ENCODE measurements at regions not wholly inside any gene's neighbourhood (a gene's known extent, or its start where the extent isn't known, plus 50 kb on each side); places are given as distances from the start of the nearest gene placed in this dataset.

GRCh38 chr5:110351430-110351829 lies 375.0 kb downstream of the TMEM232 start:
- Histone ChIP-seq H3K4me1 (ENCODE audit: control insufficient read depth, insufficient read depth, low read length) (no peaks in the 10 kb centered on the region), H2AFZ (ENCODE audit: control insufficient read depth, low read depth, low read length) (no peak overlapping the region), H3K9ac (ENCODE audit: control insufficient read depth, insufficient read depth, low read length) (no peak overlapping the region), H3K36me3 (ENCODE audit: control insufficient read depth in 2 of 2, insufficient read depth in 2 of 2, low read length in 1 of 2) (no peaks in the 10 kb centered on the region), H3K27ac (ENCODE audit: control insufficient read depth, insufficient read depth) (no peak overlapping the region), H3K4me2 (ENCODE audit: control insufficient read depth, insufficient read depth) (no peak overlapping the region), H3K79me2 (ENCODE audit: control insufficient read depth, insufficient read depth, low read length) (no peaks in the 10 kb centered on the region), H3K27me3 (replicated peaks in 1 of 2; ENCODE audit: control insufficient read depth in 2 of 2, insufficient read depth in 2 of 2, low read length in 1 of 2) (no peaks in the 10 kb centered on the region), H4K20me1 (ENCODE audit: control insufficient read depth, insufficient read depth) (no peaks in the 10 kb centered on the region), H3K9me3 (replicated peaks; ENCODE audit: control insufficient read depth, insufficient read depth, low read length) (no peaks in the 10 kb centered on the region), H3K4me3 (no peak overlapping the region)
- SMC1A ChIA-PET (ENCODE audit: uncharacterized antibody, unreplicated experiment) = no interaction called here
- DNase-seq (ENCODE audit: low read depth, low spot score) = no peak
- BruUV-seq (replicated peaks) = no TSS peak
- in situ Hi-C loops (cut with MboI) (no loop called here), intact Hi-C loops (cut with micrococcal nuclease; ENCODE audit: unreplicated experiment) (no loop called here)
- RAD21 ChIA-PET (ENCODE audit: unreplicated experiment) = no interaction called here
- FAIRE-seq = no peak
- POLR2A ChIA-PET = no interaction called here
- no peak for ATAC-seq
- no peak for TF ChIP-seq YY1 (IDR thresholded peaks at IDR 0.05; ENCODE audit: low read depth, low read length)
- CTCF ChIA-PET = no interaction called here

- CTCF ChIA-PET = no interaction called here
- RAD21 ChIA-PET (ENCODE audit: unreplicated experiment) = no interaction called here
- TF ChIP-seq RBBP5 (conservative IDR thresholded peaks at IDR 0.05) = no peak
- no peak for TF ChIP-seq TAF1 (IDR thresholded peaks at IDR 0.05; ENCODE audit: borderline replicate concordance, low read depth, low read length)
- TF ChIP-seq PBX3 (IDR thresholded peaks at IDR 0.05; ENCODE audit: insufficient replicate concordance, low read depth, low read length) = no peak
- no peak for TF ChIP-seq SUZ12 (IDR thresholded peaks at IDR 0.05; ENCODE audit: unreplicated experiment)
- no peak for TF ChIP-seq RB1 (IDR thresholded peaks at IDR 0.05; ENCODE audit: borderline replicate concordance)
- TF ChIP-seq MYC (IDR thresholded peaks at IDR 0.05; ENCODE audit: insufficient read depth, insufficient read length, insufficient replicate concordance, low read length, severe bottlenecking) = no peak
- TF ChIP-seq PRDM15 (CRISPR knock-in tag; IDR thresholded peaks at IDR 0.05) = no peak
Observed at GRCh38 chr5:110354311-110354710, 372.2 kb downstream of the TMEM232 start.

More at GRCh38 chr5:110354311-110354710, 372.2 kb downstream of the TMEM232 start:
- intact Hi-C loops (cut with micrococcal nuclease; ENCODE audit: unreplicated experiment) = no loop called here
- 18% methylated on average over 3 of the region's 3 CpGs for WGBS (ENCODE audit: insufficient coverage, insufficient replicate concordance, low lambda C conversion rate, missing lambda C conversion rate)
- ChIA-PET SMC1A (ENCODE audit: uncharacterized antibody, unreplicated experiment) (no interaction called here), POLR2A (no interaction called here)
- FAIRE-seq (no peak), ATAC-seq (no peak), DNase-seq (ENCODE audit: low read depth, low spot score) (no peak)
- Histone ChIP-seq H3K9ac (ENCODE audit: control insufficient read depth, insufficient read depth, low read length) (no peak overlapping the region), H3K4me1 (ENCODE audit: control insufficient read depth, insufficient read depth, low read length) (no peaks in the 10 kb centered on the region), H3K79me2 (ENCODE audit: control insufficient read depth, insufficient read depth, low read length) (no peaks in the 10 kb centered on the region), H4K20me1 (ENCODE audit: control insufficient read depth, insufficient read depth) (no peaks in the 10 kb centered on the region), H3K9me3 (replicated peaks; ENCODE audit: control insufficient read depth, insufficient read depth, low read length) (no peaks in the 10 kb centered on the region), H3K4me3 (no peak overlapping the region), H3K27me3 (replicated peaks in 1 of 2; ENCODE audit: control insufficient read depth in 2 of 2, insufficient read depth in 2 of 2, low read length in 1 of 2) (no peaks in the 10 kb centered on the region), H3K27ac (ENCODE audit: control insufficient read depth, insufficient read depth) (no peak overlapping the region), H2AFZ (ENCODE audit: control insufficient read depth, low read depth, low read length) (no peak overlapping the region), H3K36me3 (ENCODE audit: control insufficient read depth in 2 of 2, insufficient read depth in 2 of 2, low read length in 1 of 2) (no peaks in the 10 kb centered on the region), H3K4me2 (ENCODE audit: control insufficient read depth, insufficient read depth) (no peak overlapping the region)
- in situ Hi-C loops (cut with MboI) = no loop called here
- no TSS peak for BruUV-seq (replicated peaks)

Measured in GM12878 (cell line).